ENCODE measurements at regions not wholly inside any gene's neighbourhood (a gene's known extent, or its start where the extent isn't known, plus 50 kb on each side); places are given as distances from the start of the nearest gene placed in this dataset.

GRCh38 chr12:30006021-30006420 is 222.3 kb upstream of the TMTC1 start:
- TF ChIP-seq POLR2A (IDR thresholded peaks at IDR 0.05; ENCODE audit: low read length) (no peak), GATA1 (IDR thresholded peaks at IDR 0.05; ENCODE audit: low read depth, low read length) (no peak)
